Activated B cell treated with CpG ODN at 0.5 μM for 24 hours (primary cell): ENCODE measurements at regions not wholly inside any gene's neighbourhood (a gene's known extent, or its start where the extent isn't known, plus 50 kb on each side); places are given as distances from the start of the nearest gene placed in this dataset.

ENCODE experiments used
- ATAC-seq: fragments of 200-7000 bp; cut with Tn5 transposase; one replicate; pipeline ENCODE4 v1.10.0; 2021; ENCODE audit warnings: low read depth, mild to moderate bottlenecking, moderate library complexity
- CTCF ChIA-PET: fragments of 350-600 bp; sonication (Branson Sonifier 250); formaldehyde crosslinking; loops from one replicate; lab custom pipeline; 2021; ENCODE audit warnings: antibody characterized with exemption; lab: Charles Lee
- POLR2A ChIA-PET: fragments of 350-600 bp; sonication (Branson Sonifier 250); formaldehyde crosslinking; loops from one replicate; lab custom pipeline; 2021; ENCODE audit warnings: antibody characterized with exemption; lab: Charles Lee
- DNase-seq: peaks from one replicate; pipeline ENCODE4 v3.0.0; 2022
- H3K27ac Mint-ChIP-seq: one replicate; pipeline ENCODE4 v1.8.0; 2020; ENCODE audit warnings: mixed read lengths
- H3K27me3 Mint-ChIP-seq: one replicate; pipeline ENCODE4 v1.8.0; 2021; ENCODE audit warnings: mixed read lengths
- H3K36me3 Mint-ChIP-seq: one replicate; pipeline ENCODE4 v1.8.0; 2021; ENCODE audit warnings: low read depth, mixed read lengths
- H3K4me1 Mint-ChIP-seq: one replicate; pipeline ENCODE4 v1.8.0; 2021; ENCODE audit warnings: mixed read lengths
- H3K4me3 Mint-ChIP-seq: one replicate; pipeline ENCODE4 v1.8.0; 2020; ENCODE audit warnings: mild to moderate bottlenecking, mixed read lengths
- H3K9me3 Mint-ChIP-seq: one replicate; pipeline ENCODE4 v1.8.0; 2020; ENCODE audit warnings: mixed read lengths
- CTCF ChIP-seq: fragments of 200-600 bp; IDR thresholded peaks from one replicate; pipeline ENCODE4 v1.8.0; 2022; ENCODE audit warnings: antibody characterized with exemption, mild to moderate bottlenecking
- intact Hi-C: fragments of 100-400 bp; cut with micrococcal nuclease; formaldehyde crosslinking; loops from one replicate; pipeline ENCODE4 v1.15.1; 2024

GRCh38 chr10:18777258-18777657 lies 118.0 kb downstream of the ARL5B start:
- ChIA-PET POLR2A (no interaction called here), CTCF (no interaction called here)
- H3K4me1 Mint-ChIP-seq: no peaks in the 10 kb centered on the region
- H3K27me3 Mint-ChIP-seq: no peaks in the 10 kb centered on the region
- no peaks in the 10 kb centered on the region for H3K9me3 Mint-ChIP-seq
- H3K36me3 Mint-ChIP-seq: no peaks in the 10 kb centered on the region
- ATAC-seq: no peak
- no peak overlapping the region for H3K4me3 Mint-ChIP-seq
- intact Hi-C loops: no loop called here
- no peak for TF ChIP-seq CTCF
- no peak overlapping the region for H3K27ac Mint-ChIP-seq
- DNase-seq: no peak

- no peaks in the 10 kb centered on the region for H3K4me1 Mint-ChIP-seq
- CTCF ChIA-PET: no interaction called here
These were observed 127.2 kb downstream of the ARL5B start for GRCh38 chr10:18786478-18786877.

GRCh38 chr10:18793951-18794350 lies 134.7 kb downstream of the ARL5B start:
- Mint-ChIP-seq H3K27me3 (no peaks in the 10 kb centered on the region), H3K27ac (no peak overlapping the region), H3K4me3 (no peak overlapping the region), H3K36me3 (no peaks in the 10 kb centered on the region), H3K4me1 (no peaks in the 10 kb centered on the region), H3K9me3 (peaks cover 3% of the 10 kb centered on the region)
- ChIA-PET CTCF (no interaction called here), POLR2A (no interaction called here)
- no peak for TF ChIP-seq CTCF
- no peak for DNase-seq
- no peak for ATAC-seq
- intact Hi-C loops: no loop called here

More at GRCh38 chr10:18786478-18786877, 127.2 kb downstream of the ARL5B start:
- DNase-seq (no peak), ATAC-seq (no peak)
- intact Hi-C loops: no loop called here
- no peak overlapping the region for H3K4me3 Mint-ChIP-seq
- POLR2A ChIA-PET: no interaction called here
- no peak for TF ChIP-seq CTCF
- H3K9me3 Mint-ChIP-seq: peaks cover 5% of the 10 kb centered on the region
- no peaks in the 10 kb centered on the region for H3K27me3 Mint-ChIP-seq
- H3K27ac Mint-ChIP-seq: no peak overlapping the region
- H3K36me3 Mint-ChIP-seq: no peaks in the 10 kb centered on the region

GRCh38 chr10:18795549-18795948 lies 136.3 kb downstream of the ARL5B start:
- no peak for DNase-seq
- Mint-ChIP-seq H3K4me3 (no peak overlapping the region), H3K4me1 (no peaks in the 10 kb centered on the region), H3K27ac (no peak overlapping the region), H3K9me3 (no peaks in the 10 kb centered on the region), H3K36me3 (no peaks in the 10 kb centered on the region), H3K27me3 (no peaks in the 10 kb centered on the region)
- no peak for TF ChIP-seq CTCF
- no peak for ATAC-seq
- POLR2A ChIA-PET: no interaction called here
- CTCF ChIA-PET: no interaction called here
- intact Hi-C loops: no loop called here

- TF ChIP-seq CTCF: no peak
- ATAC-seq (no peak), DNase-seq (no peak)
- no peaks in the 10 kb centered on the region for H3K4me1 Mint-ChIP-seq
- H3K27me3 Mint-ChIP-seq: no peaks in the 10 kb centered on the region
- ChIA-PET CTCF (no interaction called here), POLR2A (no interaction called here)
- intact Hi-C loops: no loop called here
- H3K27ac Mint-ChIP-seq: no peak overlapping the region
- no peak overlapping the region for H3K4me3 Mint-ChIP-seq
- no peaks in the 10 kb centered on the region for H3K36me3 Mint-ChIP-seq
- H3K9me3 Mint-ChIP-seq: no peaks in the 10 kb centered on the region
These were observed 138.1 kb downstream of the ARL5B start for GRCh38 chr10:18797286-18797685.
